Pancreas (tissue), 10 donors: ENCODE measurements at regions not wholly inside any gene's neighbourhood (a gene's known extent, or its start where the extent isn't known, plus 50 kb on each side); places are given as distances from the start of the nearest gene placed in this dataset.

Experiments used
- ATAC-seq, 4 donors: fragments of 200-7000 bp; cut with Tn5 transposase; one replicate each; pipeline versions ENCODE4 v1.8.0 to v1.9.1; 2020; ENCODE audit warnings: mild to moderate bottlenecking in 4 of 4, moderate library complexity in 4 of 4
- DNase-seq, 6 donors: peaks; one replicate each; pipeline ENCODE4 v3.0.0-alpha.2; 2020
- FAIRE-seq: peaks from 2 replicates; lab custom pipeline; 2012; peaks lifted over from hg19 to GRCh38; lab: Jason Lieb, UNC
- H3K27ac ChIP-seq, 4 donors: fragments of 200-600 bp; sonication (generic); 1 replicate in 3 of 4; 2 replicates in 1 of 4; pipeline versions ENCODE4 v1.5.0 to v1.8.0; 2020
- H3K27me3 ChIP-seq, 4 donors: fragments of 200-600 bp; one replicate each; pipeline ENCODE4 v1.8.0; 2021
- H3K36me3 ChIP-seq, 3 donors: fragments of 200-600 bp; sonication (generic) in 1 of 3; one replicate each; pipeline versions ENCODE4 v1.5.0 to v1.8.0; 2020 to 2021
- H3K4me1 ChIP-seq, 3 donors: fragments of 200-600 bp; one replicate each; pipeline ENCODE4 v1.8.0; 2021
- H3K4me3 ChIP-seq, 4 donors: fragments of 200-600 bp; sonication (generic) in 2 of 4; one replicate each; pipeline versions ENCODE4 v1.5.0 to v1.8.0; 2020 to 2021
- H3K9me3 ChIP-seq, 4 donors: fragments of 200-600 bp; one replicate each; pipeline ENCODE4 v1.8.0; 2021
- CTCF ChIP-seq, 4 donors: fragments of 200-600 bp; sonication (generic) in 3 of 4; IDR thresholded peaks; one replicate each; pipeline versions ENCODE4 v1.5.0 to v1.8.0; 2021; ENCODE audit warnings: antibody characterized with exemption in 4 of 4
- WGBS, 2 donors: extraction: QIAGEN DNeasy Blood & Tissue Kit; methylation state at CpG; one replicate each; pipeline ENCODE4 v1.1.7; 2013; 5-methylcytosine and 5-hydroxymethylcytosine counted together
- intact Hi-C, 3 donors: fragments of 100-400 bp; cut with DNase I; formaldehyde crosslinking; loops; one replicate each; pipeline versions ENCODE4 v1.11.1 to v1.14.2; 2022
- donor health status: healthy with polysubstance abuse.
- donor health status: DM: no; HTN: no; CAD: no; lungs with moderate emphysema.
- donor health status: DM: no; HTN: no; CAD: no.
- donor health status: control.
- donor health status: control.
- donor health status: Bipolar disorder and iron deficiency.
- donor health status: DM: yes; HTN: yes; CAD: no.
- donor health status: DM: no; HTN: no; CAD: no.
- donor health status: DM: no; HTN: no; CAD: no.
- donor health status: DM: yes; HTN: yes; CAD: no.

GRCh38 chr22:48345631-48346030 lies 1482.0 kb downstream of the BRD1 start:
- Histone ChIP-seq H3K27ac (no peak overlapping the region), H3K4me3 (no peak overlapping the region), H3K9me3 (no peaks in the 10 kb centered on the region), H3K36me3 (no peaks in the 10 kb centered on the region), H3K27me3 (peaks cover 0 to 3% (median 0%) of the 10 kb centered on the region in 4 donors), H3K4me1 (no peaks in the 10 kb centered on the region)
- 52 to 64% methylated on average over 14 of the region's 14 CpGs for WGBS, 2 donors
- DNase-seq = no peak
- intact Hi-C loops = no loop called here
- FAIRE-seq = no peak
- TF ChIP-seq CTCF (IDR thresholded peaks at IDR 0.05) = no peak
- no peak for ATAC-seq

DNA sequence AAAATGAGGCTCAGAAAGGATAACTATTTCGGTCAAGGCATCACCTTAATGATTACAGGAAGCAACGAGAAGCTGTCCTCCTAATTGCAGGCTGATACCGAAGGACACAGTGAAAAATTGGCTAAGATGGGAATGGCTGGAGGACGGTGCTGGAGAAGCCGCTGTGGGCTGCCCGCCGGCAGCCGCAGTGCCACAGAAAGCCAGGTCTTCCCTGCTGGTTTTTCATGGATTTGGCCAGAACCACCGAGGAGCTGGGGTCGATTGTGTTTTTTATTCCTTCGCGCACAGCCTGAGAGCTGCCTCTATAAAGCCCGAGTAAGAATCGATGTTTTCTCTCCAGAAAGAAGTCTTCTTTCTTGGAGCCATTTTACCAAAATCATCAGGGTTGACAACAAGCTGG lies 1484.2 kb downstream of the BRD1 start:
- no peak for FAIRE-seq
- intact Hi-C loops = no loop called here
- no peaks in the 10 kb centered on the region for H3K27me3 ChIP-seq

GRCh38 chr22:48342732-48343131 lies 1484.9 kb downstream of the BRD1 start:
- ATAC-seq (no peak), FAIRE-seq (no peak), DNase-seq (no peak)
- Histone ChIP-seq H3K36me3 (no peaks in the 10 kb centered on the region), H3K9me3 (no peaks in the 10 kb centered on the region), H3K4me3 (no peak overlapping the region), H3K27ac (no peak overlapping the region), H3K4me1 (no peaks in the 10 kb centered on the region), H3K27me3 (no peaks in the 10 kb centered on the region)
- intact Hi-C loops = no loop called here
- 47 to 63% methylated on average over 4 of the region's 4 CpGs for WGBS, 2 donors
- no peak for TF ChIP-seq CTCF (IDR thresholded peaks at IDR 0.05)

More for the DNA sequence above, 1484.2 kb downstream of the BRD1 start:
- Histone ChIP-seq H3K9me3 (no peaks in the 10 kb centered on the region), H3K36me3 (no peaks in the 10 kb centered on the region), H3K4me3 (no peak overlapping the region), H3K4me1 (no peaks in the 10 kb centered on the region), H3K27ac (no peak overlapping the region)
- 62 to 63% methylated on average over 14 of the region's 14 CpGs for WGBS, 2 donors
- no peak for ATAC-seq
- no peak for TF ChIP-seq CTCF (IDR thresholded peaks at IDR 0.05)
- no peak for DNase-seq

DNA sequence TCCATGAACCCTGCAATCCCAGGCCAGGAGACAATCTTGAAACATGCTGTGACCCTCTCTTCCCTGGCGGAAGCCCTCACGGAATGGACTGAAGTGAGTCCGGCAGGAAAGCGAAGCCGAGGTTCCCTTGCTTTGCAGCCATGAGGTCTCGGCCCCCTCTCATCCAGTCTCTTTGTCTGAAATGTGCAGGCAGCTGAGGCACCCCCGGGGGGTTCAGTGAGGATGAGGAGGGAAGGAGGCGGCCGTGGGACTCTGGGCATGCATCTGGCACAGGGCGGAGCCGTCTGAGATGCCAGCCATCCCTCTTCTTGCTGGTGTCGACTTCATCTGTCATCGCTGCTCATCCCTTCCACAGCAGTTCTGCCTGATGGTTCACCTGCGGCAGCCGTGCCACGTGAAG lies 1485.7 kb downstream of the BRD1 start:
- intact Hi-C loops = no loop called here
- DNase-seq = no peak
- no peak for TF ChIP-seq CTCF (IDR thresholded peaks at IDR 0.05)

GRCh38 chr22:48340727-48341709 lies 1486.7 kb downstream of the BRD1 start:
- no peak for FAIRE-seq
- TF ChIP-seq CTCF (IDR thresholded peaks at IDR 0.05) = no peak

More for the DNA sequence above, 1485.7 kb downstream of the BRD1 start:
- no peak for FAIRE-seq
- 53 to 62% methylated on average over 16 of the region's 16 CpGs for WGBS, 2 donors
- no peaks in the 10 kb centered on the region for H3K36me3 ChIP-seq
- no peaks in the 10 kb centered on the region for H3K9me3 ChIP-seq
- no peak for ATAC-seq
- H3K27ac ChIP-seq = no peak overlapping the region
- no peaks in the 10 kb centered on the region for H3K27me3 ChIP-seq
- no peaks in the 10 kb centered on the region for H3K4me1 ChIP-seq
- no peak overlapping the region for H3K4me3 ChIP-seq

More at GRCh38 chr22:48340727-48341709, 1486.7 kb downstream of the BRD1 start:
- Histone ChIP-seq H3K4me1 (no peaks in the 10 kb centered on the region), H3K27ac (no peak overlapping the region), H3K36me3 (no peaks in the 10 kb centered on the region), H3K27me3 (no peaks in the 10 kb centered on the region), H3K4me3 (no peak overlapping the region), H3K9me3 (no peaks in the 10 kb centered on the region)
- WGBS, 2 donors = 17 to 21% methylated on average over 29 of the region's 29 CpGs
- intact Hi-C loops = no loop called here
- DNase-seq = no peak
- ATAC-seq = no peak
